Fibroblast of lung (primary cell): ENCODE measurements at regions not wholly inside any gene's neighbourhood (a gene's known extent, or its start where the extent isn't known, plus 50 kb on each side); places are given as distances from the start of the nearest gene placed in this dataset.

ENCODE experiments used
- DNase-seq, 2 donors: peaks; one replicate each; pipeline versions ENCODE4 v3.0.0 to v3.0.0-alpha.2; 2010; ENCODE audit warnings: low read depth in 2 of 2
- H2AFZ ChIP-seq: 2 replicates; pipeline ENCODE4 v1.5.1; 2012; ENCODE audit warnings: low read length, control low read depth, inconsistent platforms
- H3K27ac ChIP-seq: 2 replicates; pipeline ENCODE4 v1.5.1; 2011; ENCODE audit warnings: low read length, control low read depth; ENCODE audit not compliant: insufficient read depth
- H3K27me3 ChIP-seq: 2 replicates; pipeline ENCODE4 v1.5.1; 2011; ENCODE audit warnings: mild to moderate bottlenecking, low read length; ENCODE audit not compliant: control insufficient read depth, insufficient read depth
- H3K36me3 ChIP-seq: 2 replicates; pipeline ENCODE4 v1.5.1; 2011; ENCODE audit warnings: low read length; ENCODE audit not compliant: control insufficient read depth, insufficient read depth
- H3K4me1 ChIP-seq: 2 replicates; pipeline ENCODE4 v1.5.1; 2011; ENCODE audit warnings: low read length; ENCODE audit not compliant: control insufficient read depth, insufficient read depth; ENCODE audit errors: extremely low read depth
- H3K4me2 ChIP-seq: 2 replicates; pipeline ENCODE4 v1.5.1; 2011; ENCODE audit warnings: low read length, control low read depth; ENCODE audit not compliant: insufficient read depth; ENCODE audit errors: extremely low read depth
- H3K4me3 ChIP-seq, 4 experiments: fragments of 200-600 bp in 1 of 4; sonication (generic) in 1 of 4; replicated peaks in 1 of 4; 2 replicates each; pipeline ENCODE4 v1.5.1; 2011 to 2016; ENCODE audit warnings: low read length in 4 of 4, low read depth in 3 of 4, mild to moderate bottlenecking in 3 of 4, control low read depth in 2 of 4, inconsistent platforms in 1 of 4, mixed read lengths in 1 of 4; ENCODE audit not compliant: insufficient read depth in 1 of 4; ENCODE audit errors: control extremely low read depth in 1 of 4
- H3K79me2 ChIP-seq: 2 replicates; pipeline ENCODE4 v1.5.1; 2012; ENCODE audit warnings: mild to moderate bottlenecking, low read length, inconsistent platforms; ENCODE audit not compliant: control insufficient read depth, insufficient read depth
- H3K9ac ChIP-seq: 2 replicates; pipeline ENCODE4 v1.5.1; 2011; ENCODE audit warnings: mild to moderate bottlenecking, low read length, control low read depth; ENCODE audit not compliant: insufficient read depth
- H3K9me3 ChIP-seq: 2 replicates; pipeline ENCODE4 v1.5.1; 2012; ENCODE audit warnings: low read depth, low read length; ENCODE audit not compliant: control insufficient read depth, insufficient read depth
- H4K20me1 ChIP-seq: 2 replicates; pipeline ENCODE4 v1.5.1; 2011; ENCODE audit warnings: low read length; ENCODE audit not compliant: control insufficient read depth, insufficient read depth; ENCODE audit errors: extremely low read depth
- EZH2 ChIP-seq: IDR thresholded peaks from 2 replicates; pipeline ENCODE4 v1.5.1; 2012; ENCODE audit warnings: low read length, control low read depth, mild to moderate bottlenecking; ENCODE audit errors: missing control alignments
- TF ChIP-seq, protein P1 (sequence below), 2 donors: IDR thresholded peaks in 1 of 2; conservative IDR thresholded peaks in 1 of 2; 1 replicate in 1 of 2; 2 replicates in 1 of 2; pipeline ENCODE4 v1.5.1; 2011 to 2012; ENCODE audit warnings: low read length in 2 of 2, control low read depth in 1 of 2, inconsistent platforms in 1 of 2, low read depth in 1 of 2, mild to moderate bottlenecking in 1 of 2

DNA sequence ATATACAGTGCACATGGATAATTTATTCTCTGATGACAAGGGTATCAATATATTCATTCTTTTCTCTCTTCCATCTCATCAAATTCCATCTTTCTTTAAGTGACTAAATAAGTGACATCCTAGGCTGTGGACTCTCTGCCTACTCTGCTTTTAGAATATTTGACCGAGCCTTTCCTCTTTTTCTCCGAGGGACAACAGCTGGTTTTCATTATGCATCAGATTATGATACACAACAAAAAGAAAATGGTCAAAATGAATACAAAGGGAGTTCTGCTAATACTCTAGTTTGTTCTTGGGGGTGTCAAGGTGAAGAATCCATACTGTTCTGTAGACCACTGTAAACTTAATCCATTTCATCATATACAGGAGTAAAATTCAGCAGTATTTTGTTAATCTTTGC is 942.6 kb downstream of the KCNJ2 start:
- no peak overlapping the region for H3K4me2 ChIP-seq
- no peak overlapping the region for H3K27ac ChIP-seq
- no peaks in the 10 kb centered on the region for H3K27me3 ChIP-seq
- H3K9ac ChIP-seq = no peak overlapping the region
- no peaks in the 10 kb centered on the region for H3K79me2 ChIP-seq
- H3K4me1 ChIP-seq = no peaks in the 10 kb centered on the region
- no peaks in the 10 kb centered on the region for H3K36me3 ChIP-seq
- H3K9me3 ChIP-seq = no peaks in the 10 kb centered on the region
- TF ChIP-seq EZH2 = no peak
- TF ChIP-seq, protein P1, sequence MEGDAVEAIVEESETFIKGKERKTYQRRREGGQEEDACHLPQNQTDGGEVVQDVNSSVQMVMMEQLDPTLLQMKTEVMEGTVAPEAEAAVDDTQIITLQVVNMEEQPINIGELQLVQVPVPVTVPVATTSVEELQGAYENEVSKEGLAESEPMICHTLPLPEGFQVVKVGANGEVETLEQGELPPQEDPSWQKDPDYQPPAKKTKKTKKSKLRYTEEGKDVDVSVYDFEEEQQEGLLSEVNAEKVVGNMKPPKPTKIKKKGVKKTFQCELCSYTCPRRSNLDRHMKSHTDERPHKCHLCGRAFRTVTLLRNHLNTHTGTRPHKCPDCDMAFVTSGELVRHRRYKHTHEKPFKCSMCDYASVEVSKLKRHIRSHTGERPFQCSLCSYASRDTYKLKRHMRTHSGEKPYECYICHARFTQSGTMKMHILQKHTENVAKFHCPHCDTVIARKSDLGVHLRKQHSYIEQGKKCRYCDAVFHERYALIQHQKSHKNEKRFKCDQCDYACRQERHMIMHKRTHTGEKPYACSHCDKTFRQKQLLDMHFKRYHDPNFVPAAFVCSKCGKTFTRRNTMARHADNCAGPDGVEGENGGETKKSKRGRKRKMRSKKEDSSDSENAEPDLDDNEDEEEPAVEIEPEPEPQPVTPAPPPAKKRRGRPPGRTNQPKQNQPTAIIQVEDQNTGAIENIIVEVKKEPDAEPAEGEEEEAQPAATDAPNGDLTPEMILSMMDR (conservative IDR thresholded peaks at IDR 0.05 in 1 of 2, IDR thresholded peaks at IDR 0.05 in 1 of 2; ENCODE audit: low read depth in 1 of 2, low read length in 2 of 2) = no peak
- H2AFZ ChIP-seq = no peak overlapping the region
- no peak overlapping the region for H3K4me3 ChIP-seq
- no peaks in the 10 kb centered on the region for H4K20me1 ChIP-seq
- peak in 1 of 2 donors; percentile 39 for DNase-seq

DNA sequence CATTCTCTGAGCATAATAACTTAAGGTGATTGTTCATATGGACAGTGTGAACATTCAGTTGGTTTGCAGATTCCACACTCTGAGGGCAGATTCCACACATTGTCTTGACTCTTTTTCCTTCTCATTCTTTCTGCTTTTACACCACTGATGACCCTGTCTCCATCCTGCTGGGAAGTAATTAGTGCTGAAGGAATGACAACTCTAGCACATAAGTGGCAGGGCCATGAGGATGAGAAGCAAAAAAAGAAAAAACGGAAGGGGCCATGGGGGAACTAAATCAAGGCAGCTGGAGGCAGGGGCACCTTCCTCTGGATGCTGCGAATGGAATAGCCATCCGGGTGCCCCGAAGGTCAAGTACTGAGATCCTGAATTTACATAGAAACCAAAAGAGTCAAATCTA is 944.0 kb downstream of the KCNJ2 start:
- H3K27ac ChIP-seq = no peak overlapping the region
- H3K4me1 ChIP-seq = no peaks in the 10 kb centered on the region
- no peaks in the 10 kb centered on the region for H3K27me3 ChIP-seq
- H3K9me3 ChIP-seq = no peaks in the 10 kb centered on the region
- H3K79me2 ChIP-seq = no peaks in the 10 kb centered on the region
- no peak overlapping the region for H3K4me3 ChIP-seq
- no peak overlapping the region for H2AFZ ChIP-seq
- H3K36me3 ChIP-seq = no peaks in the 10 kb centered on the region
- H4K20me1 ChIP-seq = no peaks in the 10 kb centered on the region
- no peak for DNase-seq
- TF ChIP-seq, protein P1 (conservative IDR thresholded peaks at IDR 0.05 in 1 of 2, IDR thresholded peaks at IDR 0.05 in 1 of 2; ENCODE audit: low read depth in 1 of 2, low read length in 2 of 2) = no peak
- no peak for TF ChIP-seq EZH2
- no peak overlapping the region for H3K4me2 ChIP-seq
- no peak overlapping the region for H3K9ac ChIP-seq

DNA sequence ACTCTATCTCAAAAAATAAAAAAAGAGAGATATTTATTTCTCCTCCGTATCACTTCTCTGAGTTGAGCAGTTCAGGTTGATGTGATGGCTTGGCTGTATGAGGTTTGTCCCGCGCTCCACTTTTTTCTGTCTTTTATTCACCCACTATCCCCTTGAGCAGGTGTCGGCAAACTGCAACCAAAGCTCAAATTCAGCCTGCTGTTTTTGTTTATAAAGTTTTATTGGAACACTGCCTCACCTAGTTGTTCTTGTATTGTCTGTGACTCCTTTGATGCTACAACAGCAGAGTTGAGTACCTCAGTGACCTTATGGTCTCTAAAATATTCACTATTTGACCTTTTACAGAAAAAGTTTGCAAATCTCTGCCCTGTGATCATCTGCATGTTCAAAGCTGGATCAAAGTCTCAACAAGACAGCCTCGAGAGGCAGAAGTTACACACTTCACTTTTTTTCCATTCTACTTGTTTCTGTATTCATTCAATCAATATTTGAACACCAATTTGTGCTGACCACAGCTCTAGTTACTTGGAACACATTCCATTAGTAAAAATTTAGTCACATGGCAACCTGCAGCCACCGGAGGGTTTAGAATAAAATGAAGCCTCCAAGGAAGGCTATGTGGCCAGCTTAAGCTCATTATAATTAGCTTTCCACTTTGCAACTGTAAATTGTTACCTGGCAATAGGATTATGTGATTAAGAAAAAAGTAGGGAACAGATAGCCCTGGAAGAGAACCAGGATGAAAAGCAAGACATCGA is 945.8 kb downstream of the KCNJ2 start:
- H3K9ac ChIP-seq = no peak overlapping the region
- no peaks in the 10 kb centered on the region for H3K9me3 ChIP-seq
- no peak overlapping the region for H2AFZ ChIP-seq
- no peak overlapping the region for H3K4me3 ChIP-seq
- no peaks in the 10 kb centered on the region for H3K79me2 ChIP-seq
- no peaks in the 10 kb centered on the region for H3K27me3 ChIP-seq
- no peaks in the 10 kb centered on the region for H4K20me1 ChIP-seq
- peak in 1 of 2 donors; percentile 12 for DNase-seq
- no peak overlapping the region for H3K27ac ChIP-seq
- H3K4me1 ChIP-seq = no peaks in the 10 kb centered on the region
- TF ChIP-seq EZH2 = no peak
- TF ChIP-seq, protein P1 (conservative IDR thresholded peaks at IDR 0.05 in 1 of 2, IDR thresholded peaks at IDR 0.05 in 1 of 2; ENCODE audit: low read depth in 1 of 2, low read length in 2 of 2) = no peak
- no peaks in the 10 kb centered on the region for H3K36me3 ChIP-seq
- no peak overlapping the region for H3K4me2 ChIP-seq
